HG02610 (cell line): ENCODE measurements at regions not wholly inside any gene's neighbourhood (a gene's known extent, or its start where the extent isn't known, plus 50 kb on each side); places are given as distances from the start of the nearest gene placed in this dataset.
"Not testable (repeated sequence)": the region's sequence is repeated elsewhere in the genome, so short reads cannot be mapped to it uniquely, and the experiment has no call there.

ENCODE experiments used
- ATAC-seq: cut with Tn5 transposase; IDR thresholded peaks from one replicate; pipeline ENCODE4 v1.9.1; 2021; ENCODE audit warnings: mild to moderate bottlenecking, moderate library complexity; ENCODE audit not compliant: unreplicated experiment

GRCh38 chr3:163328680-163329079 is 1749.6 kb downstream of the SI start:
- ATAC-seq: no peak

DNA sequence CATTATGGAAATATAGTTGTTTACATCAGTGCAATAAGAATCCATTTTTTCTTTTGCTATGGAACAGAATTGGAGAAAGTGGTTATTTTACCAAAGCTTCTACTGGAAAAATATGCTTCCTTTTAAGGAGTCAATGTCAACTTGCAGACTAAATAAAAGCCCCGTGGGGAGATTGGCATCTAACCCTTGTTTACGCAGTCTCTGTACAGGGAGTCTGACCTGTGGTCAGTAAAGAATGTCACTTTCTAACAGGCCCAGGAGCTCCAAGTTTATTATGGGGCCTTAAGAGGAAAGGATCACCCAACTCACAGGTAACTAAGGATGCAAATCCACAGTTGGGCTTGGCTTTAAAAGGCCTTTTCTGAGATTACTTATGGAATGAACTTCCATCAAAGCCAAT is 1751.2 kb downstream of the SI start:
- ATAC-seq: no peak

GRCh38 chr3:163315786-163316185 is 1762.5 kb downstream of the SI start:
- no peak for ATAC-seq

DNA sequence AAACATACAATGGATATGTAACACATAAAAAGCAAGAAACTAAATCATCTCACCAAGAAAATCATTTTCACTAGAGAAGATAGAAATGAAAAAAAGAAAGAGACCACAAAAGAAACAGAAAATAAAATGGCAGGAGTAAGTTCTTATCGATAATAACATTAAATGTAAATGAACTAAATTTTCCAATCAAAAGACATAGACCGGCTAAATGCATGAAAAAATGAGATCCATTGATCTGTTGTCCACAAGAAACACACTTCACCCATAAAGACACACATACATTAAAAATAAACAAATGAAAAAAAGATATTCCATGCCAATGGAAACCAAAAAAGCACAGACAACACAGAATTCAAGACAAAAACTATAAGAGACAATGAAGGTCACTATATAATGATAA is 1771.9 kb downstream of the SI start:
- no peak for ATAC-seq

DNA sequence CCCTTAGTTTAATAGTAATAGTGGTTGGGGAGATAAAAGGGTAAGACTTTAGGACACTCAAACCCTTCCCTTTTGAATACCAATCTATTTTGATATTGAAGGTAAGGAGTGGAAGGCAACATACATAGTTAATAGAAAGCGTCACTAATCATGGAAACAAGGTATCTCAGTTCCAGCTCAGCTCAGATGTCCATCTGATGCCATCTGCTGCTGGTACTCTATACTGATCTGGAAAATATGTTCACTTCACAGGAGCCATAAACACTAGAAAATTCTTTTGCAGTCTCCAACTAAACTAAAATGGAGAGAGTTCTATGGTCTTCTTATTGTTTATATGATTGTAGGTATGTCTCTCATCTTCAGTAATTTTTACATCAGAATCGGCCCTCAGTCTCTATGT is 1777.1 kb downstream of the OTOL1 start:
- ATAC-seq: no peak

DNA sequence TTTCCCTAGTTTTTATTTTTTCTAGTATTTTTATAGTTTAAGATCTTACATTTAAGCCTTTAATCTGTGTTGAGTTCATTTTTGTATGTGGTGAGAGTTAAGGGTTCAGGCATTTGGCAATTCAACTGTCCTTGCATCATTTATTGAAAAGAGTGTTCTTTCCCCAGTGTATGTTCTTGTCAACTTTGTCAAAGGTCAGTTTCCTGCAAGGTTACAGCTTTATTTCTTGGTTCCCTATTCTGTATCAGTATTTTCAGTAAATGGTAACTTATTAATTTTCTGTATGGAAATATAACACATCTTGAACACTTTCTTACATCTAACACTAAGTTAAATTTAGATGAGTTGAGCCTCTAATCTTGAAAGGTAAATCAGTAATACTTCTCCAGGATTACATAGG is 1770.1 kb downstream of the OTOL1 start:
- no peak for ATAC-seq

DNA sequence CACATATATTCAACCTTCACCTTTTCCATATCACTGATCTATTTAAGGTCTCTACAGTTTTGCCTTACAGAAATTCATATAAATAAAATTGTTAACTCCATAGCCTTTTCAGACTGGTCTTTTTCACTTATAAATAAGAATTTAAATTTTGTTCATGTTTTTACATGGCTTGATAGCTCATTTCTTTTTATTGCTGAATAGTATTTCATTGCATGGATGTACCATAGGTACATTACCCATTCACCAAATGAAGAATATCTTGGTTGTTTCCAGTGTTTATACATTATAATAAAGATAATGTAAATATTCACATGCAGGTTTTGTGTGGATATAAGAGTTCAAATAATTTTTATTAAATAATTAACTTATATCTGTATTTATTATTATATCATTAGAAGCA is 1765.0 kb downstream of the OTOL1 start:
- ATAC-seq: no peak

- no peak for ATAC-seq
Observed at GRCh38 chr3:163261056-163261455, 1764.4 kb downstream of the OTOL1 start.

DNA sequence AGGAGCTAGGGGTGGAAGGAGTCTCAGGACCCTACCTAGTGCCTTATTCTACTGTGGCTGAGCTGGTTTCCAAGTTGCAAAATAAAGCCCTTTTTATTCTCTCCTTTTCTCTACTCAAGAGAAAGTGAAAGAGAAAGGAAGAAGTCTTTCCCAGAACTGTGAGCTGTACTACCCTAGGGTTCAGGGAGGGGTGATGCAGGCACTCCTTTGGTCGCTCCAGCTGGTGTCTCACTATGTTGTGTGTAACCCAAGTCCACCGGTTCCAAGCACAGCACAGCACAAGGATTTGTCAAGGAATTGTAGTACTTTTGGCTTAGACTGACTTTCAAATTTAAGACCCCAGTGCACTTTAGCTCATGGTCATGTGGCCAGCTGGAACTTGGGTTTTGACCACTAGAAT is 1721.7 kb downstream of the OTOL1 start:
- ATAC-seq: no peak

DNA sequence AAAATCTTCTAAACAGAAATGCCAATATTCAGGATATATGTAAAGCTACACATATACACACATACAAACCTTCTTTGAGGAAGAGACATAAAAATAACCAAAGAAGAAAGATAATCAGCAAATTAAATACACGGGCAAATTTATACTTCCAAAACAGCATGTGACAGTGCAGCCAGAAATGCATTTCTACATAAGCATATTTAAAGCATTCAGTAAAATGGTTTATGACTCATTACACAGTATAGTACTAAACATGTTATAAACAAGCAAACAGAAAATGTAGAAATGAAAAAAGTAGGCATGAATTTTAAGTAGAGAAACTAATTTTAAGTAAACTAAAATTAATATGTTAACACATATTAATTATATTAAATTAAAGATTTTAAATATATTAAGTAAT is 1717.2 kb downstream of the OTOL1 start:
- ATAC-seq: no peak

GRCh38 chr3:163196815-163197374 is 1700.3 kb downstream of the OTOL1 start:
- no peak for ATAC-seq

GRCh38 chr3:163196245-163196644 is 1699.6 kb downstream of the OTOL1 start:
- no peak for ATAC-seq

- ATAC-seq: no peak
Observed at GRCh38 chr3:163185721-163186350, 1689.2 kb downstream of the OTOL1 start.

GRCh38 chr3:163175970-163176369 is 1679.4 kb downstream of the OTOL1 start:
- ATAC-seq: no peak

DNA sequence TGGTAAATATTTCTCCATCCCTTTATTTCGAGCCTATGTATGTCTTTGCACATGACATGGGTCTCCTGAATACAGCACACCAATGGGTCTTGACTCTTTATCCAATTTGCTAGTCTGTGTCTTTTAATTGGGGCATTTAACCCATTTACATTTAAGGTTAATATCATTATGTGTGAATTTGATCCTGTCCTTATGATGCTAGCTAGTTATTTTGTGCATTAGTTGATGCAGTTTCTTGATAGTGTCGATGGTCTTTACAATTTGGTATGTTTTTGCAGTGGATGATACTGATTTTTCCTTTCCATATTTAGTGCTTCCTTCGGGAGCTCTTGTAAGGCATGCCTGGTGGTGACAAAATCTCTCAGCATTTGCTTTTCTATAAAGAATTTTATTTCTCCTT is 1675.9 kb downstream of the OTOL1 start:
- ATAC-seq: not testable (repeated sequence)

GRCh38 chr3:163166197-163166596 is 1669.6 kb downstream of the OTOL1 start:
- ATAC-seq: no peak

- ATAC-seq: no peak
Observed at GRCh38 chr3:163159306-163159705, 1662.7 kb downstream of the OTOL1 start.

DNA sequence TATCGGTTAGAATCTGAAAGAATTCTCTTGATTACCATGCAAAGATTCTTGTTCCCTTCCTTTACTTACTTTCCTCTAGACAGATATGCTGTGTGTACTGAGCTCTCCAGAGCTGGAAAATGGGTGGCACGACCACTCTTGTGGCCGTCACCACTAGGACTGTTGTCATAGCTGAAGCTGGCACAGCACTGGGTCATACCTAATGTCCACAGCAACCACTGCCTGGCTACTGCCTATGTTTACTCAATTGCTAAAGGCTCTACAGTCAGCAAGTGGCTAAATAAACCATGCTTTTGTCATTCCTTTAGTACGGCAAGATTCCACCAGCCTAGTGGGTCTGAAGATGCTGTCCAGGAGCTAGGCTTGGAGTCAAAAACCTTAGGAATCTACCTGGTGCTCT is 1643.0 kb downstream of the OTOL1 start:
- ATAC-seq: no peak

DNA sequence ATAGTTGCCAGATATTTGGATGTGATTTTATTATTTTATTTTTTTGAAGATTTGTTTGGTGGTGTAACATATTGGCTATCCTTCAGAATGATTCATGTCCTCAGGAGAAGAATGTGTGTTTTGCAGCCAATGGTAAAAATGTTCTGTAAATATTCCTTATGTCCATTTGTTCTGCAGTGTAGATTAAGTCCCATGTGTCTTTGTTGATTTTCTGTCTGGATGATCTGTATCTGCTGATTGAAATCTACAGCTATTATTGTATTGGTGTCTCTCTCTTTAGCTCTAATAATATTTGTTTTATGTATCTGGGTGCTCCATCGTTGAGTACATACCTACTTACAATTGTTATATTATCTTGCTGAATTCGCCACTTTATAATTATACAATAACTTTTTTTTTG is 1641.7 kb downstream of the OTOL1 start:
- ATAC-seq: no peak

GRCh38 chr3:163132111-163132510 is 1635.5 kb downstream of the OTOL1 start:
- no peak for ATAC-seq

DNA sequence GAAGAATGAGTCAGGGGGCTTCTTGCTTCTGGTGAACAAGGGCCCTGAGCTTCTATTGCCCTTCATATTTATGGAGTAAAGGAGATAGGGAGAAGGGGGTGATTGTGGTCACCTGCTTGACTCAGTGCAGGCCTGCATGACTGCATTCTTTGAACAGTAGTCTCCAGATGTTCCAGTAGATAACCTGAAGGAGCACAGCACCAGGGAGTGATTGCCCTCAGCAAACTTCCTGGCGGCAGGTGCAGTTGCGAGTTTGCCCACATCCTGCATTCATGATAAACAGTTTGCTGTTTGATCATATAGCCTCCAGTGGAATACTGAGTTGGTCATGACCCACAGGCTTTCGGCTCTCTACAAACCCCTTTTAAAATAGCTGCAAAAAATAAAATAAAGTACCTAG is 1632.7 kb downstream of the OTOL1 start:
- ATAC-seq: no peak

GRCh38 chr3:163126115-163126514 is 1629.5 kb downstream of the OTOL1 start:
- ATAC-seq: no peak
